NB4 (cell line): ENCODE measurements at regions not wholly inside any gene's neighbourhood (a gene's known extent, or its start where the extent isn't known, plus 50 kb on each side); places are given as distances from the start of the nearest gene placed in this dataset.

Experiments used
- DNase-seq: peaks from one replicate; pipeline ENCODE4 v3.0.0; 2010; ENCODE audit warnings: low read depth
- H3K4me3 ChIP-seq: one replicate; pipeline ENCODE4 v1.5.1; 2011; ENCODE audit warnings: mild to moderate bottlenecking, low read depth, low read length, moderate library complexity
- CTCF ChIP-seq: IDR thresholded peaks from one replicate; pipeline ENCODE4 v1.5.1; 2012; ENCODE audit warnings: low read depth, low read length
- MYC ChIP-seq: IDR thresholded peaks from 2 replicates; pipeline ENCODE4 v1.6.1; 2011; ENCODE audit warnings: low read depth, low read length
- POLR2A ChIP-seq: IDR thresholded peaks from 2 replicates; pipeline ENCODE4 v1.6.1; 2011; ENCODE audit warnings: mild to moderate bottlenecking; ENCODE audit not compliant: insufficient read length; ENCODE audit errors: extremely low read depth
- TF ChIP-seq, protein P1 (sequence below): IDR thresholded peaks from 2 replicates; pipeline ENCODE4 v1.6.1; 2011; ENCODE audit warnings: low read depth, low read length

GRCh38 chrX:36436361-36436760 lies 516.8 kb downstream of the CFAP47 start:
- H3K4me3 ChIP-seq: no peak overlapping the region
- no peak for DNase-seq
- TF ChIP-seq MYC: no peak
- no peak for TF ChIP-seq POLR2A
- TF ChIP-seq CTCF: no peak
- TF ChIP-seq, protein P1, sequence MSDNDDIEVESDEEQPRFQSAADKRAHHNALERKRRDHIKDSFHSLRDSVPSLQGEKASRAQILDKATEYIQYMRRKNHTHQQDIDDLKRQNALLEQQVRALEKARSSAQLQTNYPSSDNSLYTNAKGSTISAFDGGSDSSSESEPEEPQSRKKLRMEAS: no peak

GRCh38 chrX:36443007-36443406 lies 523.5 kb downstream of the CFAP47 start:
- TF ChIP-seq, protein P1: no peak
- TF ChIP-seq MYC: no peak
- TF ChIP-seq POLR2A: no peak
- H3K4me3 ChIP-seq: no peak overlapping the region
- DNase-seq: no peak

DNA sequence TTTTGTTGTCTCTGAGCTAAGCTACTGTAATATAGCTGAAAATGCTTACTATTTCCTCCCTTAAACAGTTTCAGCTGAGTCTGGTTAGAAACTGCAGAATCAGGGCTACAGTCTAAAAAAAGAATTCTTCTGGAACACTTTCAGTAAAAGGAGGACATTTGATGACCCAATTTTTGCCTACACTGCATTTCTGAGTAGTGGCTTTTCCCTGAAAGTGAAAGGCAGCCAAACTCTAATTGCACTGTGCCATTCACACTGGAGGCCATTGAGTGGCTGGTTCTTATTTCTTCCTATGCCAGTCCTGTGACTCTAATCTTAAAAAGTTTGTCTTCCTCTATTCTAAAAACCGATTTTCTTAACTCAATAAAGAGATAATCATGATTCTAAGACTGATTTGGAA lies 526.0 kb downstream of the CFAP47 start:
- no peak for TF ChIP-seq POLR2A
- TF ChIP-seq, protein P1: no peak
- TF ChIP-seq CTCF: no peak
- TF ChIP-seq MYC: no peak
- DNase-seq: no peak
- no peak overlapping the region for H3K4me3 ChIP-seq

DNA sequence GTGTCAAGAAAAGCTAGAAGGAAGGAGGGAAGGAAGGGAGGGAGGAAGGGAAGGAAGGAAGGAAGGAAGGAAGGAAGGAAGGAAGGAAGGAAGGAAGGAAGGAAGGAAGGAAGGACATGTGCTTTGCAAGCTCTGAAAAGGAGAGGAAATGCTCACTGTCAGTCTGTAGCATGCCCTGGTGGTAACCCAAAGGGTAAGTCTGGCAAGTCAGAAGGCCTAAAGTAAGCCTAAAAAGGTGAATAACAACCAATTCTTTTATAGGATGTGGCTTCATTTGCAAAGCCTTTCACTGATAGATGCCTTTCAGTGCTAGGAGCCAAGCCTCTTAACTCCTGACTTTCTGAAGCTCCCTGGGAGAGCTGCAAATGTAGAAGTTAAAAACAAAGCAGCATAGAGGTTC lies 542.6 kb downstream of the CFAP47 start:
- no peak for DNase-seq
- TF ChIP-seq CTCF (no peak), POLR2A (no peak), MYC (no peak)
- TF ChIP-seq, protein P1: no peak
- no peak overlapping the region for H3K4me3 ChIP-seq

GRCh38 chrX:36480441-36480990 lies 527.6 kb upstream of the FAM47C start:
- no peak for DNase-seq
- H3K4me3 ChIP-seq: no peak overlapping the region
- TF ChIP-seq POLR2A (no peak), CTCF (no peak), MYC (no peak)
- TF ChIP-seq, protein P1: no peak

DNA sequence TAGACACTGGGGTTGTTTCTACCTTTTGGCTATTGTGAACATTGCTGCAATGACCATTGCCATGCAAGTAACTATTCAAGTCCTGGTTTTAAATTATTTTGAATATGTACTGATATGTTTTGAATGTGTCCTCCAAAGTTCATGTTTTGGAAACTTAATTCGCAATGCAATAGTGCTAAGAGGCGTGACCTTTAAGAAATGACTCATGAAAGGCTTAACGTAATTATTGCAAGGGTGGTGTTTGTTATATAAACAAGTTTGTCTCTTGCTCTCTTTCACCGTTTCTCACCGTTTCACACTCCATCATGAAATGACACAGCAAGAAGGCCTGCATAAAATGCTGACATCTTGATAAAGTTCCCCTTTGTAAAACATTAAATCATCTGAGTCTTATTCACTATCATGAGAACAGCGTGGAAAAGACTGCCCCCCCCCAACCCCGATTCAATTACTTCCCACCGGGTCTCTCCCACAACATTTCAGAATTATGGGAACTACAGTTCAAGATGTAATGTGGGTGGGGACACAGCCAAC lies 506.9 kb upstream of the FAM47C start:
- no peak overlapping the region for H3K4me3 ChIP-seq
- TF ChIP-seq, protein P1: no peak
- TF ChIP-seq POLR2A (no peak), MYC (no peak), CTCF (no peak)

More for the DNA sequence above, 506.9 kb upstream of the FAM47C start:
- DNase-seq: no peak
